NB4 (cell line): ENCODE measurements at regions not wholly inside any gene's neighbourhood (a gene's known extent, or its start where the extent isn't known, plus 50 kb on each side); places are given as distances from the start of the nearest gene placed in this dataset.
"Not testable (repeated sequence)": the region's sequence is repeated elsewhere in the genome, so short reads cannot be mapped to it uniquely, and the experiment has no call there.

Experiments
- CTCF ChIP-seq: IDR thresholded peaks from one replicate; pipeline ENCODE4 v1.5.1; 2012; ENCODE audit warnings: low read depth, low read length
- POLR2A ChIP-seq: IDR thresholded peaks from 2 replicates; pipeline ENCODE4 v1.6.1; 2011; ENCODE audit warnings: mild to moderate bottlenecking; ENCODE audit not compliant: insufficient read length; ENCODE audit errors: extremely low read depth

- not testable (repeated sequence) for TF ChIP-seq CTCF, POLR2A
Observed at GRCh38 chr4:104662269-104662668, 167.6 kb upstream of the CXXC4 start.
